Body of pancreas (tissue), 4 donors: ENCODE measurements at regions not wholly inside any gene's neighbourhood (a gene's known extent, or its start where the extent isn't known, plus 50 kb on each side); places are given as distances from the start of the nearest gene placed in this dataset.

Experiments
- POLR2A ChIP-seq, 3 donors: fragments of 450-650 bp; IDR thresholded peaks; one replicate each; pipeline ENCODE4 v1.6.1; 2016; ENCODE audit warnings: antibody characterized with exemption in 3 of 3, mild to moderate bottlenecking in 2 of 3
- TF ChIP-seq, protein P1 (sequence below), 7 experiments: fragments of 450-650 bp in 4 of 7; fragments of 200-600 bp in 3 of 7; sonication (generic) in 3 of 7; IDR thresholded peaks; one replicate each; pipeline ENCODE4 v1.5.1; 2016 to 2019; ENCODE audit warnings: antibody characterized with exemption in 7 of 7

DNA sequence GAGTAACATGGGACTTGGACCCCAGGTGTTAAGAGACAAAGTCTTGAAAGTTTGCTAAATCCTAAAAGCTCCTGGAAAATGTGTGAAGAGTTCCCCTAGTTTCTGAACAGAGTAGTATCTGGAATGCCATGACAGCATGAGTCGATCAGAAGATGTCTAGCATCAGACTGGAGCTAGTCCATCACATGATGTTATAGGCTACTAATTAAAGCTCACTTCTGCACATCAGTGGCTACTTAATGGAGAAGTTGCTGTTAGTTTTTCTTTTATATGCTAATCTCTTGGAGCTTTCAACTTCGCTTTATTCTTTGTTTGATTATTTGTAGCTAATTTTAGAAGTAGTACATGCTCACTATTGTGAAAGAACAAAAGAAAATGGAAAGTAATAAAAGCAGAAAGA, 471.3 kb upstream of the KLF4 start:
- TF ChIP-seq, protein P1, sequence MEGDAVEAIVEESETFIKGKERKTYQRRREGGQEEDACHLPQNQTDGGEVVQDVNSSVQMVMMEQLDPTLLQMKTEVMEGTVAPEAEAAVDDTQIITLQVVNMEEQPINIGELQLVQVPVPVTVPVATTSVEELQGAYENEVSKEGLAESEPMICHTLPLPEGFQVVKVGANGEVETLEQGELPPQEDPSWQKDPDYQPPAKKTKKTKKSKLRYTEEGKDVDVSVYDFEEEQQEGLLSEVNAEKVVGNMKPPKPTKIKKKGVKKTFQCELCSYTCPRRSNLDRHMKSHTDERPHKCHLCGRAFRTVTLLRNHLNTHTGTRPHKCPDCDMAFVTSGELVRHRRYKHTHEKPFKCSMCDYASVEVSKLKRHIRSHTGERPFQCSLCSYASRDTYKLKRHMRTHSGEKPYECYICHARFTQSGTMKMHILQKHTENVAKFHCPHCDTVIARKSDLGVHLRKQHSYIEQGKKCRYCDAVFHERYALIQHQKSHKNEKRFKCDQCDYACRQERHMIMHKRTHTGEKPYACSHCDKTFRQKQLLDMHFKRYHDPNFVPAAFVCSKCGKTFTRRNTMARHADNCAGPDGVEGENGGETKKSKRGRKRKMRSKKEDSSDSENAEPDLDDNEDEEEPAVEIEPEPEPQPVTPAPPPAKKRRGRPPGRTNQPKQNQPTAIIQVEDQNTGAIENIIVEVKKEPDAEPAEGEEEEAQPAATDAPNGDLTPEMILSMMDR (IDR thresholded peaks at IDR 0.05): no peak
- no peak for TF ChIP-seq POLR2A (IDR thresholded peaks at IDR 0.05)
